GM18873 (cell line): ENCODE measurements at regions not wholly inside any gene's neighbourhood (a gene's known extent, or its start where the extent isn't known, plus 50 kb on each side); places are given as distances from the start of the nearest gene placed in this dataset.
"Not testable (repeated sequence)": the region's sequence is repeated elsewhere in the genome, so short reads cannot be mapped to it uniquely, and the experiment has no call there.

Experiments used
- ATAC-seq: cut with Tn5 transposase; IDR thresholded peaks from one replicate; pipeline ENCODE4 v1.9.1; 2021; ENCODE audit warnings: mild to moderate bottlenecking, moderate library complexity, moderate number of reproducible peaks; ENCODE audit not compliant: unreplicated experiment, low FRiP score

GRCh38 chr3:55297706-55298105, 189.4 kb downstream of the WNT5A start:
- ATAC-seq, result no peak

GRCh38 chr3:55297245-55297644, 189.9 kb downstream of the WNT5A start:
- ATAC-seq, result no peak

- no peak for ATAC-seq
These were observed 190.3 kb downstream of the WNT5A start for GRCh38 chr3:55296791-55297190.

GRCh38 chr3:55296030-55296429, 191.1 kb downstream of the WNT5A start:
- ATAC-seq, result no peak

- ATAC-seq, result no peak
These were observed 192.5 kb downstream of the WNT5A start for GRCh38 chr3:55294557-55294956.

GRCh38 chr3:55292360-55292759, 194.7 kb downstream of the WNT5A start:
- no peak for ATAC-seq

- no peak for ATAC-seq
These were observed 198.4 kb downstream of the WNT5A start for GRCh38 chr3:55288657-55289056.

- no peak for ATAC-seq
These were observed 200.4 kb downstream of the WNT5A start for GRCh38 chr3:55286693-55287092.

- ATAC-seq, result no peak
These were observed 201.9 kb downstream of the WNT5A start for GRCh38 chr3:55285156-55285555.

- no peak for ATAC-seq
These were observed 203.6 kb downstream of the WNT5A start for GRCh38 chr3:55283441-55283925.

GRCh38 chr3:55282994-55283393, 204.1 kb downstream of the WNT5A start:
- ATAC-seq, result no peak

- no peak for ATAC-seq
These were observed 215.0 kb downstream of the WNT5A start for GRCh38 chr3:55272031-55272645.

- no peak for ATAC-seq
These were observed 215.6 kb downstream of the WNT5A start for GRCh38 chr3:55271549-55271948.

- no peak for ATAC-seq
These were observed 216.1 kb downstream of the WNT5A start for GRCh38 chr3:55270976-55271375.

GRCh38 chr3:55269636-55270035, 217.5 kb downstream of the WNT5A start:
- ATAC-seq, result no peak

- ATAC-seq, result no peak
These were observed 218.0 kb downstream of the WNT5A start for GRCh38 chr3:55269096-55269495.

GRCh38 chr3:55267206-55267930, 219.7 kb downstream of the WNT5A start:
- no peak for ATAC-seq

GRCh38 chr3:55264919-55265318, 222.2 kb downstream of the WNT5A start:
- no peak for ATAC-seq

GRCh38 chr3:55252921-55253320, 234.2 kb downstream of the WNT5A start:
- ATAC-seq, result no peak

GRCh38 chr3:55249156-55249555, 237.9 kb downstream of the WNT5A start:
- ATAC-seq, result not testable (repeated sequence)

GRCh38 chr3:55247666-55248065, 239.4 kb downstream of the WNT5A start:
- no peak for ATAC-seq

- ATAC-seq, result no peak
These were observed 241.1 kb downstream of the WNT5A start for GRCh38 chr3:55246033-55246432.
